PC-3 (cell line): ENCODE measurements at regions not wholly inside any gene's neighbourhood (a gene's known extent, or its start where the extent isn't known, plus 50 kb on each side); places are given as distances from the start of the nearest gene placed in this dataset.

Source experiments
- ATAC-seq: fragments of 200-7000 bp; cut with Tn5 transposase; 2 replicates; pipeline ENCODE4 v1.9.1; 2020; ENCODE audit warnings: mild to moderate bottlenecking, moderate library complexity
- BruUV-seq: library from RNA; stranded (reverse); fragments of 400-500 nt; replicated peaks from 2 replicates; lab custom pipeline; 2021; lab: Mats Ljungman, UMichigan
- CTCF ChIA-PET: fragments of 300-600 bp; sonication (Branson Sonifier 250); formaldehyde crosslinking; loops from one replicate; lab custom pipeline; 2022; ENCODE audit warnings: antibody characterized with exemption; lab: Charles Lee
- POLR2A ChIA-PET: fragments of 300-600 bp; sonication (Branson Sonifier 250); formaldehyde crosslinking; loops from one replicate; lab custom pipeline; 2022; ENCODE audit warnings: antibody characterized with exemption; ENCODE audit not compliant: unreplicated experiment; lab: Charles Lee
- DNase-seq: peaks from one replicate; pipeline ENCODE4 v3.0.0-alpha.2; 2015
- H2AFZ ChIP-seq: fragments of 300-600 bp; sonication (generic); 2 replicates; pipeline ENCODE4 v1.6.0; 2016; ENCODE audit warnings: antibody characterized with exemption, low read length
- H3F3A ChIP-seq: fragments of 300-600 bp; sonication (generic); one replicate; pipeline ENCODE4 v1.6.0; 2017; ENCODE audit warnings: antibody characterized with exemption, low read length, control low read depth, mild to moderate bottlenecking; ENCODE audit not compliant: unreplicated experiment
- H3K27ac ChIP-seq: fragments of 300-600 bp; sonication (generic); 2 replicates; pipeline ENCODE4 v1.5.1; 2016; ENCODE audit warnings: mild to moderate bottlenecking, low read length
- H3K27me3 ChIP-seq: fragments of 300-600 bp; sonication (generic); 2 replicates; pipeline ENCODE4 v1.6.1; 2016; ENCODE audit warnings: low read length, mixed read lengths
- H3K36me3 ChIP-seq: fragments of 300-600 bp; sonication (generic); 2 replicates; pipeline ENCODE4 v1.6.1; 2016; ENCODE audit warnings: low read depth, mixed run types, low read length, mixed read lengths
- H3K4me1 ChIP-seq: fragments of 300-600 bp; sonication (generic); 2 replicates; pipeline ENCODE4 v1.5.1; 2016; ENCODE audit warnings: low read length; ENCODE audit not compliant: insufficient read depth
- H3K4me2 ChIP-seq: fragments of 300-600 bp; sonication (generic); 2 replicates; pipeline ENCODE4 v1.6.0; 2016; ENCODE audit warnings: low read length
- H3K4me3 ChIP-seq: fragments of 300-600 bp; sonication (generic); 2 replicates; pipeline ENCODE4 v1.5.1; 2016; ENCODE audit warnings: mild to moderate bottlenecking, low read length, mixed read lengths
- H3K79me2 ChIP-seq: fragments of 300-600 bp; sonication (generic); 2 replicates; pipeline ENCODE4 v1.6.1; 2017; ENCODE audit warnings: low read length, mixed read lengths
- H3K9ac ChIP-seq: fragments of 300-600 bp; sonication (generic); 2 replicates; pipeline ENCODE4 v1.6.0; 2016; ENCODE audit warnings: mild to moderate bottlenecking, low read length
- H3K9me2 ChIP-seq: fragments of 300-600 bp; sonication (generic); replicated peaks from 2 replicates; pipeline ENCODE4 v1.6.1; 2016; ENCODE audit warnings: mixed run types, low read length, mixed read lengths
- H3K9me3 ChIP-seq: fragments of 300-600 bp; sonication (generic); 2 replicates; pipeline ENCODE4 v1.6.1; 2016; ENCODE audit warnings: low read length, mixed read lengths
- H4K20me1 ChIP-seq: fragments of 300-600 bp; sonication (generic); 2 replicates; pipeline ENCODE4 v1.6.1; 2016; ENCODE audit warnings: low read length, mixed read lengths
- CTCF ChIP-seq: fragments of 300-600 bp; sonication (generic); conservative IDR thresholded peaks from 2 replicates; pipeline ENCODE4 v1.5.1; 2017; ENCODE audit warnings: antibody characterized with exemption, low read depth, mild to moderate bottlenecking, low read length
- EZH2 ChIP-seq: fragments of 300-600 bp; sonication (generic); IDR thresholded peaks from one replicate; pipeline ENCODE4 v1.6.1; 2017; ENCODE audit warnings: antibody characterized with exemption, mild to moderate bottlenecking, low read length; ENCODE audit not compliant: unreplicated experiment
- EZH2phosphoT487 ChIP-seq: fragments of 300-600 bp; sonication (generic); IDR thresholded peaks from 2 replicates; pipeline ENCODE4 v1.6.1; 2018; ENCODE audit warnings: mild to moderate bottlenecking, antibody characterized with exemption, low read length, borderline replicate concordance
- intact Hi-C: fragments of 100-400 bp; cut with micrococcal nuclease; formaldehyde crosslinking; loops from 2 replicates; pipeline ENCODE4 v1.9.0; 2023

- no peaks in the 10 kb centered on the region for H3K36me3 ChIP-seq
- TF ChIP-seq CTCF = no peak
- no peak for TF ChIP-seq EZH2phosphoT487
- no peak for TF ChIP-seq EZH2
- CTCF ChIA-PET = no interaction called here
- 0 out of 2 replicates have a peak, but pooled peaks cover 4% of the 10 kb centered on the region for H3K27me3 ChIP-seq
- H4K20me1 ChIP-seq = no peaks in the 10 kb centered on the region
- intact Hi-C loops = no loop called here
- H3F3A ChIP-seq = no peaks in the 10 kb centered on the region
- H3K27ac ChIP-seq = no peak overlapping the region
- no peak overlapping the region for H3K9ac ChIP-seq
- DNase-seq (no peak), ATAC-seq (no peak)
- H2AFZ ChIP-seq = no peak overlapping the region
- H3K9me2 ChIP-seq = no peaks in the 10 kb centered on the region
- BruUV-seq = no TSS peak
- no peak overlapping the region for H3K4me3 ChIP-seq
- no peaks in the 10 kb centered on the region for H3K79me2 ChIP-seq
- POLR2A ChIA-PET = no interaction called here
- no peaks in the 10 kb centered on the region for H3K9me3 ChIP-seq
- H3K4me2 ChIP-seq = no peak overlapping the region
- H3K4me1 ChIP-seq = no peaks in the 10 kb centered on the region
Observed at GRCh38 chr3:115348951-115349745, 202.1 kb upstream of the ZBTB20 start.

- intact Hi-C loops = no loop called here
- no peak overlapping the region for H2AFZ ChIP-seq
- no peak overlapping the region for H3K27ac ChIP-seq
- no peak overlapping the region for H3K4me2 ChIP-seq
- H3K4me3 ChIP-seq = no peak overlapping the region
- POLR2A ChIA-PET = no interaction called here
- H4K20me1 ChIP-seq = no peaks in the 10 kb centered on the region
- BruUV-seq = no TSS peak
- H3K9me3 ChIP-seq = no peaks in the 10 kb centered on the region
- no peak for TF ChIP-seq CTCF
- no peak for TF ChIP-seq EZH2phosphoT487
- TF ChIP-seq EZH2 = no peak
- no peak overlapping the region for H3K9ac ChIP-seq
- no peaks in the 10 kb centered on the region for H3K36me3 ChIP-seq
- no peak for ATAC-seq
- no peaks in the 10 kb centered on the region for H3K79me2 ChIP-seq
- H3K27me3 ChIP-seq = no peaks in the 10 kb centered on the region
- H3K9me2 ChIP-seq = no peaks in the 10 kb centered on the region
- no peaks in the 10 kb centered on the region for H3F3A ChIP-seq
- no peaks in the 10 kb centered on the region for H3K4me1 ChIP-seq
- no peak for DNase-seq
- CTCF ChIA-PET = no interaction called here
Observed at GRCh38 chr3:115350606-115351005, 203.5 kb upstream of the ZBTB20 start.

- no peaks in the 10 kb centered on the region for H3K79me2 ChIP-seq
- no peak overlapping the region for H2AFZ ChIP-seq
- no peaks in the 10 kb centered on the region for H3K9me3 ChIP-seq
- no peaks in the 10 kb centered on the region for H4K20me1 ChIP-seq
- no peak overlapping the region for H3K9ac ChIP-seq
- H3K9me2 ChIP-seq = no peaks in the 10 kb centered on the region
- H3K36me3 ChIP-seq = no peaks in the 10 kb centered on the region
- intact Hi-C loops = no loop called here
- BruUV-seq = no TSS peak
- DNase-seq = no peak
- no peak overlapping the region for H3K4me3 ChIP-seq
- TF ChIP-seq EZH2phosphoT487 = no peak
- no peak for TF ChIP-seq CTCF
- TF ChIP-seq EZH2 = no peak
- no peaks in the 10 kb centered on the region for H3F3A ChIP-seq
- H3K27ac ChIP-seq = no peak overlapping the region
- no peak overlapping the region for H3K4me2 ChIP-seq
- ChIA-PET CTCF (no interaction called here), POLR2A (no interaction called here)
- no peak for ATAC-seq
- H3K4me1 ChIP-seq = no peaks in the 10 kb centered on the region
- no peaks in the 10 kb centered on the region for H3K27me3 ChIP-seq
Observed at GRCh38 chr3:115351193-115351592, 204.1 kb upstream of the ZBTB20 start.
